BLaER1 treated with 17β-estradiol and CSF1 and Interleukin-3, amounts not matched to agents 10 nM and 100 nM (cell line): ENCODE measurements at regions not wholly inside any gene's neighbourhood (a gene's known extent, or its start where the extent isn't known, plus 50 kb on each side); places are given as distances from the start of the nearest gene placed in this dataset.

ENCODE experiments used
- H3K27ac ChIP-seq, 11 experiments: shearing (Covaris generic); formaldehyde crosslinking; 2 replicates each; pipeline ENCODE4 v1.8.1; 2022
- H3K27me3 ChIP-seq, 11 experiments: shearing (Covaris generic); formaldehyde crosslinking; 2 replicates each; pipeline ENCODE4 v1.8.1; 2022
- H3K36me3 ChIP-seq, 11 experiments: shearing (Covaris generic); formaldehyde crosslinking; 2 replicates each; pipeline ENCODE4 v1.8.1; 2022
- H3K4me1 ChIP-seq, 10 experiments: shearing (Covaris generic); formaldehyde crosslinking; 2 replicates each; pipeline ENCODE4 v1.8.1; 2022
- H3K4me2 ChIP-seq, 11 experiments: shearing (Covaris generic); formaldehyde crosslinking; 2 replicates each; pipeline ENCODE4 v1.8.1; 2022
- H3K4me3 ChIP-seq, 10 experiments: shearing (Covaris generic); formaldehyde crosslinking; 2 replicates each; pipeline ENCODE4 v1.8.1; 2022
- H3K9ac ChIP-seq, 11 experiments: shearing (Covaris generic); formaldehyde crosslinking; 2 replicates each; pipeline ENCODE4 v1.8.1; 2022
- H3K9me3 ChIP-seq, 11 experiments: shearing (Covaris generic); formaldehyde crosslinking; replicated peaks in 1 of 11; 2 replicates each; pipeline ENCODE4 v1.8.1; 2022
- H4K20me1 ChIP-seq, 11 experiments: shearing (Covaris generic); formaldehyde crosslinking; 2 replicates each; pipeline ENCODE4 v1.8.1; 2022
- Cebpa-rat ChIP-seq, 11 experiments: shearing (Covaris generic); IDR thresholded peaks; 2 replicates each; pipeline ENCODE4 v1.8.1; 2022

DNA sequence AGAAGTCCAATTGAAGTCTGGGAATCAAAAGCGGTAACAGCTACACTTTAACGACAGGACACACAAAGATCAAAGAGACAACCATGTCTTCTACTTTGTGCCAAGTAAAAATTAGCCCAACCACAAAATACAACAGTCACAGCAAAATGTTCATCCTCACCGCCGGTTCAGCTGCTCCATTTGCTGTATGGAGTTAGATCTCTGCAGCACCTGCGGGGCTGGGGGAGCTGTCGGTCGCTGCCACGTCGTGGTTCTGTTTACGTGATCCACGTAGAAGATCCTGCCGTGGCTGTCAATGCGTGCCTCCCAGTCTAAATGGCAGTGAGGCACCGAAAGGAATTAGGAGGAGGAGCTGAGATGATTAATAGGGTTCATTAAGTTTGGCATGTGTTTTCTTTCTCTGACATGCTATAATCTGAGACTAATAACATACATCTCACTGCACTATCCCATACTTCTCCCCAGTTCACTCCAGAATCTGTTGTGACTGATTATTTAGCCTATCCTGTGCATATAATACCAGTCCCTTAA is 136.5 kb upstream of the STK17B start:
- Histone ChIP-seq H3K9me3 (no peaks in the 10 kb centered on the region), H3K4me2 (no peak overlapping the region), H3K4me1 (no peaks in the 10 kb centered on the region), H3K27ac (no peak overlapping the region), H3K27me3 (no peaks in the 10 kb centered on the region), H3K9ac (no peak overlapping the region), H3K36me3 (no peaks in the 10 kb centered on the region), H3K4me3 (no peak overlapping the region), H4K20me1 (no peaks in the 10 kb centered on the region)
- TF ChIP-seq Cebpa-rat (IDR thresholded peaks at IDR 0.05) = no peak

DNA sequence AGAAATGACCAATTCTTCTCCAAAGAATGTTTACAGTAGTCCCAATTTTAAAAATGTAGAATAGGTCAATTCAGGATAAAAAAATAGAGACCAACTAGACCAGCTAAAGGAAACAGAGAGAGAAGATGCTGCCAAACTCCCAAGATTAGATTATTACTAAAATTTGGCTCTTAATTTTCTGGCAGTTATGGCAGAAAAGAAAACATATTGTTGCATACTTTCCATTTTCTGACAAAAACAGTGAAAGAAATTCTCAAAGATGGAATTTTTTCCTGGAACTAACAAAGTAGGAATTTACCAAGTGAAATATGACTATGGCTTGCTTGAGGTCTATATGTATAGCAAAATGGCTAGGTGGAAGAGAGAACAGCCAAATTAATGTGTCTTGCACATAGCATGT is 138.3 kb upstream of the STK17B start:
- no peaks in the 10 kb centered on the region for H3K36me3 ChIP-seq

DNA sequence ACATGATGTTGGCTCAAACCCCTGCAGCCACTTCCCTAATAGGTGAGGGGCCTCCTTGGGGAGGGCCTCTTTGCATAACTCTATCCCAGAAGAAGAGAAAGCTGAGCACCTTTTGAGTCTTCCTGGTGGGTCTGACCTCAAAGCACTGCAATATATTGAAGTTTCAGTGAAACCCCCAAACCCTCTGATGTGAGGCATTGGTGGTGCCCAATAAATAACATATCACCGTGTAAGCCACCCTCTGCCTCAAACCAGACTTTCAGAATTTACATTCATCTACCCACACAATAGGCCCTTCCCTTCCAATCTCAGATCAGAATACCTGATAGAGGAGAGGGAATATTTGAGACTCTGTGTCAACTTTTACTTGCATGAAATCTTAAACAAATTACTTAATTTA is 142.8 kb upstream of the STK17B start:
- H3K4me2 ChIP-seq = no peak overlapping the region
- H3K4me3 ChIP-seq = no peak overlapping the region
- no peaks in the 10 kb centered on the region for H3K9me3 ChIP-seq
- no peak for TF ChIP-seq Cebpa-rat (IDR thresholded peaks at IDR 0.05)
- no peak overlapping the region for H3K9ac ChIP-seq
- no peaks in the 10 kb centered on the region for H3K4me1 ChIP-seq
- no peak overlapping the region for H3K27ac ChIP-seq
- no peaks in the 10 kb centered on the region for H3K27me3 ChIP-seq
- H3K36me3 ChIP-seq = no peaks in the 10 kb centered on the region
- H4K20me1 ChIP-seq = no peaks in the 10 kb centered on the region

More for the DNA sequence above, 138.3 kb upstream of the STK17B start:
- Histone ChIP-seq H3K4me2 (no peak overlapping the region), H4K20me1 (no peaks in the 10 kb centered on the region), H3K4me3 (no peak overlapping the region), H3K27me3 (no peaks in the 10 kb centered on the region), H3K4me1 (no peaks in the 10 kb centered on the region), H3K27ac (no peak overlapping the region), H3K9ac (no peak overlapping the region), H3K9me3 (no peaks in the 10 kb centered on the region)
- no peak for TF ChIP-seq Cebpa-rat (IDR thresholded peaks at IDR 0.05)

DNA sequence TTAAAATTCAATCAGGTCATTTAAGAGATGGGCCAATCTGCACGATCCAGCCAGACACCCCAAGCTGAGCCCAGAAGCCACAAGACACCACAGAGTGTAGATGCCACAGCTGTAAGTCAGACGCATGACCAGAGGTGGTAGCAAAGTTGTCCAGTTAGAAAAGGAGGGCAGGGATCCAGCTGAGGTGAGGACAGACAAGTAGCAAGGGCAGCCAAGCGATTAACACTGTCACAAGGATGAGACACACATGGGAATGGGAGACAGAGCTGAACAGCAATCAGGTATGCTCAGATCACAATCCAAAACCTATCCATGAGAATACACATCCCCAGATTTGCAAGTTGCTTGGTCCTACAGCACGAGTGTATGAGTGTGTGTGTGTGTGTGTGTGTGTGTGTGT is 143.4 kb upstream of the STK17B start:
- H3K27ac ChIP-seq = no peak overlapping the region
- H3K4me1 ChIP-seq = no peaks in the 10 kb centered on the region
- no peaks in the 10 kb centered on the region for H3K36me3 ChIP-seq
- H3K4me2 ChIP-seq = no peak overlapping the region
- no peak overlapping the region for H3K4me3 ChIP-seq
- H4K20me1 ChIP-seq = no peaks in the 10 kb centered on the region
- H3K27me3 ChIP-seq = no peaks in the 10 kb centered on the region
- no peaks in the 10 kb centered on the region for H3K9me3 ChIP-seq
- no peak for TF ChIP-seq Cebpa-rat (IDR thresholded peaks at IDR 0.05)
- H3K9ac ChIP-seq = no peak overlapping the region

DNA sequence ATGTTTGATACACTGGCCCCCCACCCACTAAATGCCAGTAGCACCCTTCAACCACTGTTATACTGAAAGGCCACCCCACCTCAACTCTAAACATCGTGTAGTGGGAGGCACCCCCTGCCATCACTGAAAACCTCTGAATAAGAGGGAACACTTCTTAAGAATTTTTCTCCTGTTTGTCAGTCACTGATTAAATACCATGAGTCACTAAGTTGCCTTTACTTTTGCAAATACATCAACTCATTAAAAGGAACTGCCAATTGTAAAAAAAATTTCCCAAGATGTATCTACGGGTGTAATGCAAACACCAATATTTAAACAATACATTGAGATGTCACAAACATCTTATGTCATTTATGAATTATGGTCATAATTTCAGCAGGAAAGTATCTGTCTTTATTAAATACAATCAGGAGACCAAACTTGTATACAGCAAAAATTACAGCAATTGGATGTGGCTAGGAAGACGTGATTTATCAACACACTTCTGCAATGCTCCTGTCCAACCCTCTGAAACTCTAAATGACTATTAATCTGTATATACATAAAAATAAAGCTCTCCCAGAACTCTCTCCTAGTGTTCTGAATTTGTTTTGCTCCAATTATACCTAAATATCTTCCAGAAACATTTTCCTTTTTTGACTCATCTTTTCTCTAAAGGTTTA is 144.1 kb upstream of the STK17B start:
- Histone ChIP-seq H3K4me1 (no peaks in the 10 kb centered on the region), H3K4me3 (no peak overlapping the region), H3K27ac (no peak overlapping the region), H4K20me1 (no peaks in the 10 kb centered on the region), H3K36me3 (no peaks in the 10 kb centered on the region), H3K9ac (no peak overlapping the region), H3K4me2 (no peak overlapping the region), H3K27me3 (no peaks in the 10 kb centered on the region), H3K9me3 (no peaks in the 10 kb centered on the region)
- no peak for TF ChIP-seq Cebpa-rat (IDR thresholded peaks at IDR 0.05)

DNA sequence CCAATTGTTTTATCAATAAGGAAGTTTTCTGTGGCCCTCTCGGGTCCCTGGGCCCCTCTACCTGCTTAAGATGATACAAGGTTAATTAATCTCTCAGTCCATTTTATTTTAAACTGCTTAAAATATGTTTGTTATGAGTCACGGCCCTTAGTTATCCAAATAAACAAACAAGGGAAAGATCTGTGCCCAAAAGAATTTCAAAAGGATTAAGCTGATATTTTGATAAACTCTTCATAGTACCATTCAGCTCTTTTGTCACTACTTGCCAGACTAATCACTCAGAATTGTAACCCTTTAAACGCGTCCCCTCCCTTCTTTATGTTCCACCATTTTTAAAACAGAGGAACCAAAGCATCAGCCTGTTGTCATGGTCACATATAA is 144.7 kb upstream of the STK17B start:
- H3K4me1 ChIP-seq = no peaks in the 10 kb centered on the region
- H4K20me1 ChIP-seq = no peaks in the 10 kb centered on the region
- H3K9me3 ChIP-seq = no peaks in the 10 kb centered on the region
- H3K27me3 ChIP-seq = no peaks in the 10 kb centered on the region
- H3K9ac ChIP-seq = no peak overlapping the region
- no peak overlapping the region for H3K27ac ChIP-seq
- no peak overlapping the region for H3K4me2 ChIP-seq
- no peak for TF ChIP-seq Cebpa-rat (IDR thresholded peaks at IDR 0.05)
- no peak overlapping the region for H3K4me3 ChIP-seq
- no peaks in the 10 kb centered on the region for H3K36me3 ChIP-seq

DNA sequence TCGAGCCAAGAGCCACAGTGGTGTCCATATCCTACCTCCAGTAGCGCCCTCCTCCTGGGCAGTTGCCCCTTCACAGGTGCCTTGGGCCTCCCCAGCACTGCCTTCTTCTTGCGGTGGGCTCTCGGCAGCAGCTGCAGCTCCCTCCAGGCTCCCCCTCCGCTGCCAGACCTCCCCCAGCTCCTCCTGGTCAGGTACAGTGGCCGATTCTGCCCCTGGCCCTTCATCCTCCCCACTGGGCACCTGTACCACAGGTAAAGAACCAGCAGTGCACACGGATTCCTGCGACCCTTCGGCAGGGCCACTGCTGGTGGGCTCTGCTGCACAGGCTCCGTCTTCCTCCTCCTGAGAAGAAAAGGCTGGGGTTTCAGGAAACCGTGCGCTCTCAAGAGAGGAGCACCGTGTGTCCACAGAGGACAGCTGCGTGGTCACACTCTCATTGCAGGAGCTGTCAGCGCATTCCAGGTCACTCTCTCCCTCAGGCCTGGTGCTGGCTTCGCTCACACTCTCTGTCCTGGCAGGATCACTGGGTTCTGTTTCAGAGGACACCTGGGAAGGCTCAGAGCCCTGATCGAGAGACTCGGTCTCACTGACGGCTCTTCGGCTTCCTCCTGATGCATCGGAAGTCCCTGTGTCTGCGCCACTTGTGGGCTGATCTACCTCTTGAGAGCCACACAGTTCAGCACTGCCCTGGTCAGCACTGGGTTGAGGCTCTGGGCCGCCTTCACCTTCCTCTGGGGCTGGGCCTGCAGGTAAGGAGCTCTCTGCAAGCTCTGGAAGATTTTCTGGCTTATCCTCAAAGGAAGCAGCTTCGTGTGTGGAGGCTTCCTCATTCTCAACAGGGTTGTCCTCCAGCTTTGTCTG is 147.4 kb upstream of the STK17B start:
- no peaks in the 10 kb centered on the region for H3K36me3 ChIP-seq
- TF ChIP-seq Cebpa-rat (IDR thresholded peaks at IDR 0.05) = no peak

DNA sequence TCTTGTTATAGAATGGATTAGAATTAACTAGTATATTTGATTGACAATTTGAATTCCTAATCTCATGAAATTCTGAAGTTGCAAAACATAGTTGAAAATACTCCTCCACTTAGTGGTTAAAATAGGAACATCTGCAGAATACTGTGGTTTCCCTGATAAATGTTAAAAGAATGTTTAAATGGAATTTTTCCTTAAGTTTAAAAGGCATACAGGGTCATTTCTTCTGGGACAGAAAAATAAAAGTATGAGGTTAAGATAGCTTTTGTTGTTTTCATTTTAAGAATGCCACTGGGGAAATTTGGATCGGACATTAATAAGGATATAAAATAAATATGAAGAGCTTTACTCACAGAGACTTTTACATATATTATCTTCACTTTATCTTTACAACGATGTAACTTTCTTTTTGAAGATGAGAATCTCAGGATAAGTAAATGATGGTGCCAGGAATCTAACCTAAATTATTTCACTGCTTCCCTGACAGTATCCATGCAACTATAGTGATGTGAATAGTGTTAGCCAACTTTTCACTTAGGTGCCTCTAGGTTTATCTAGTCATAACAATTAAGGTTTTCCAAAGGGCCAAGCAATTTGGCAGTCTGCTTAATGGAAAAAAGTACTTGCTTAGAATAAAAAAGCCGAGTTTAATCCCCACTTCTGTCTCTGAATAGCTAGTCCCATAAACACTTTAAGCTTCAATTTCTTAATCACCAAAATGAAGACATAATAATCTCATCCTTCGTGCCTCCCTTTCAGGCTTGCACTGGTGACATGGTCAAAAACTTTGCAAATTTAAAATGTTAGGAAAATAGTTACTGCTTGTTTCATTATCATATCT is 151.8 kb upstream of the STK17B start:
- Histone ChIP-seq H3K36me3 (no peaks in the 10 kb centered on the region), H3K4me3 (no peak overlapping the region), H3K27ac (no peak overlapping the region), H3K4me2 (no peak overlapping the region), H3K27me3 (no peaks in the 10 kb centered on the region), H4K20me1 (no peaks in the 10 kb centered on the region), H3K9ac (no peak overlapping the region), H3K4me1 (no peaks in the 10 kb centered on the region), H3K9me3 (no peaks in the 10 kb centered on the region)
- TF ChIP-seq Cebpa-rat (IDR thresholded peaks at IDR 0.05) = no peak

More for the DNA sequence above, 147.4 kb upstream of the STK17B start:
- H3K4me1 ChIP-seq = no peaks in the 10 kb centered on the region
- no peak overlapping the region for H3K4me2 ChIP-seq
- H3K27me3 ChIP-seq = no peaks in the 10 kb centered on the region
- H3K9ac ChIP-seq = no peak overlapping the region
- H3K9me3 ChIP-seq = no peaks in the 10 kb centered on the region
- no peak overlapping the region for H3K27ac ChIP-seq
- no peaks in the 10 kb centered on the region for H4K20me1 ChIP-seq
- H3K4me3 ChIP-seq = no peak overlapping the region

DNA sequence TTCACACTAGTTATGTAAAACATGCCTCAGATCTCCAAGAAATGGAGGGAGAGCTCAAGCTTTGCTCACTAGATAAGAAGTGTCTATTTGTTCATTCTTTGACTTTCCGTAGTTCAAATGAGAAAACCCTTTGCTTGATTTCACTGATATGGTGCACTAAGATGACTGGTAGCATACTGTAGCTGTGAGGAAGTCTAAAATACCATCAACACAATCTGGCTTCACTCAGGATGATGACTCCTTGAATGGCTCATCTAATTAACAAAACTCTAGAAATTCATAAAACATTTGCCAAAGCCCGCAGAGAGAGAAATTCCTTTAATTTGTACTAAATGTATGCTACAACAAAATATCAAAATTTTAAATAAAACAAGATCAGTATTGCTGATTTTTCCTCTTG is 152.8 kb upstream of the STK17B start:
- no peak overlapping the region for H3K4me2 ChIP-seq

More for the DNA sequence above, 152.8 kb upstream of the STK17B start:
- Histone ChIP-seq H3K27me3 (no peaks in the 10 kb centered on the region), H3K9ac (no peak overlapping the region), H3K4me3 (no peak overlapping the region), H3K9me3 (no peaks in the 10 kb centered on the region), H3K27ac (no peak overlapping the region), H4K20me1 (no peaks in the 10 kb centered on the region), H3K4me1 (no peaks in the 10 kb centered on the region), H3K36me3 (no peaks in the 10 kb centered on the region)
- TF ChIP-seq Cebpa-rat (IDR thresholded peaks at IDR 0.05) = no peak
